HuH-7 (cell line): ENCODE measurements at regions not wholly inside any gene's neighbourhood (a gene's known extent, or its start where the extent isn't known, plus 50 kb on each side); places are given as distances from the start of the nearest gene placed in this dataset.
"Not testable (repeated sequence)": the region's sequence is repeated elsewhere in the genome, so short reads cannot be mapped to it uniquely, and the experiment has no call there.

Experiments
- DNase-seq: peaks from one replicate; pipeline ENCODE4 v3.0.0; 2011; ENCODE audit warnings: low spot score

DNA sequence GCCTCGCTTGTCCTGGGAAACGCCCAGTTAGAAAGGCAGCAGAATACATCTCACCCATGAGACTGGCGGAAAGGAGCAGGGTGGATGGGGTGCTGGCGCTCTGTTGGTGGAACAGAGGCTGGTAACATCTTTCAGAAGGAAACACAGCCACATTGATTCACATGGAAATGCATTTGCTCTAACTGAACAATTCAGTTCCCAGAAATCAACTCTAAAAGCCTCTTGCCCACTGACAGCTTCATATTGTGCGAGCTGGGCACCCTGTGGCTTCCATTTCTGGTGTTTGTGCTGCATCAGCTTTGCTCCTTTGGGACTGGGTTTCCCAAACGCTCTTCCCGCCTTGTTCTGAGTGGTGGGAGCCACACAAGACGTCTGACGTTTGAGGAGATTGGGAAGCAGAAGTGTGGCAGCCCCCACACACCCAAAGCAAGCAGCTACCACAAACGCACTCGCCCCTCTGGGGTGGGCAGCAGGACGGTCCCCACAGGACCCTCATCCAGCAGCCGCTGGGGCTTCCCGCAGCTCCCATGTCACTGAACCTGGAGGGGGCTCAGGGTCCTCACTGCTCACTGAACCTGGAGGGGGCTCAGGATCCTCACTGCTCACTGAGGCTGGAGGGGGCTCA lies 229.5 kb downstream of the ERMARD start:
- no peak for DNase-seq

DNA sequence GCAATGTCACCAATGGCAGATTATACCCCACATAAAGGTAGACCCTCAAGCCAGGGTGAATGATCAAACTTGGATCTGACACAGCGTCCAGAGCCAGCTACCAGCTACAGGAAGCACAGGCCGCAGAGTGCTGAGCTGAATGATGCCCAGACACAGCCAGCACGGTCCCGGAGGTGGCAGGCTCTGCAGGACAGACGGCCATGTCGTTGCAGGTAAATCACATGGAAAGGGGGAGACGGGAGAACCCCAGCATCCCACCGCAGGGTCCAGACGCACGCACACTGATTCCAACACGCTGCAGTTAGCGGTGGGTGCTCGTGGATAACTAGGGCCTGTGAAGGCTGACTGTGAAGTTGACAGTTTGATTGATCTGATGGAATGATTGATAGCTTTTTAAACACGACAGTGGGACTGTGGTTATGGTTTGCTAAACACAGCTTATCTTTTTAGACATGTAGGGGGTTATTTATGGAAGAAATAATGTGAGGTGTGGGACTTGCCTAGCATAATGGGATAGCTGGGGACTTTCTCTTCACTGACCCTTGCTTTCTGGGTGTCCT lies 228.5 kb downstream of the ERMARD start:
- DNase-seq: no peak

DNA sequence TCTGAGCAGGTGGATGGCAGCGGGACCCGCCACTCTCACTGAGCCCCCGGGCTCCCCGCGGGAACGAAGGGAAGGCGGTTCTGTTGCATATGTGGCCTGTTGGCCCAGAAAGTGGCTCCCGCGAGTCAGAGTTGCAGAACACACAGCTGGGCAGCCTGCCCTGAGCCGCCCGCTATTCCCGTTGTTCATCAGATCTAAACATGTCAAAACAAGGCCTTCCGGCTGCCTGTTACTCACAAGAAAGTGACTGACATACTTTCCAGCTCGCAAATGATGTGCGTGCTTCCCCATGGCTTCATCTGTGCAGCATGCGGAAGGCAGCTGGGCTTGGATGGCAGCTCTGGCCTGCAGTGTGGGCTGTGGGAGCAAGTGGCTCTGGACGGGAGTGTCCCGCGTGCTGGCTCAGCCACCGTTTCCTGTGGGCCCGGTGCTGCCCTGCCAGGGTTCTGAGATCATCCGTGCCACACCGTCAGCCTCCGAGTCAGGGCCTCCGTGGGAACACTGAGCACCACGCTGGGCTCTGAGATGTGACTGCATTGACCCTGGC lies 227.3 kb downstream of the ERMARD start:
- DNase-seq: no peak

DNA sequence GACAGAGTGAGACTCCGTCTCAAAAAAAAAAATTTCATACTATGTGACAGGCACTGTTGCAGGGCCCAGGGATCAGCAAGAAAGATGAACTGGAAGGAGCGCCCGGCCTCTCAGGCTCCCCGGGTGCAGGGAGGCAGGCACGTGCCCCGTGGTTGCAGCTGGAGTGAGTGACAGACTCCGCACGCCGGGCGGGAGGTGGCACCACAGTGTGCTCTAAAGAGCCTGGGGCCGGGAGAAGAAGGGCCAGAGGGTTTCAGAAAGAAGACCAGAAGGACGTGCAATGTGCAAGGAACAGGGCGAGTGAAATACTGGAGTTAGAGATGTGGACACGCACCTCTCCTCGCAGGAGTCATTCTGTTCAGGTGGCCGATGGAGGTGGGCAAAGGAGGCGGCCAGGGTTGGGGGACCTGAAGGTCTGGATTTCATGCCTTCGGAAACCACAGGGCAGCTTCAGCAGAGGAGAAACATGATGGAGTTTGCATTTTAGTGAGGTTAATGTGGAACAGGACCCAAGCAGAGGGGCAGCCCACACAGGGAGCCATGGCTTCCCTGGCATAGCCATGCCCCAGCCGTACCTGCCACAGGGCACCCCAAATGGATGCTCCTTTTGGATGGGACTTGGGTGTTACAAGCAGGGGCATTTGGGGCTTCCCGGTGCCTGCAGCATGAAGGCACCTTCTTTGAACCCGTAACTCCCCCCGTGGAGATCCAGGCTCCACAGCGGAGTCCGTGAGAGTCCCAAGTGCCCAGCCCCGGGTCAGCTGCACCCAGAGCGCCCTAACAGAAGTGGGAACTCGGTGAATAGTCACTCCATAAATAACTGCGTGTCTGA lies 226.2 kb downstream of the ERMARD start:
- no peak for DNase-seq

DNA sequence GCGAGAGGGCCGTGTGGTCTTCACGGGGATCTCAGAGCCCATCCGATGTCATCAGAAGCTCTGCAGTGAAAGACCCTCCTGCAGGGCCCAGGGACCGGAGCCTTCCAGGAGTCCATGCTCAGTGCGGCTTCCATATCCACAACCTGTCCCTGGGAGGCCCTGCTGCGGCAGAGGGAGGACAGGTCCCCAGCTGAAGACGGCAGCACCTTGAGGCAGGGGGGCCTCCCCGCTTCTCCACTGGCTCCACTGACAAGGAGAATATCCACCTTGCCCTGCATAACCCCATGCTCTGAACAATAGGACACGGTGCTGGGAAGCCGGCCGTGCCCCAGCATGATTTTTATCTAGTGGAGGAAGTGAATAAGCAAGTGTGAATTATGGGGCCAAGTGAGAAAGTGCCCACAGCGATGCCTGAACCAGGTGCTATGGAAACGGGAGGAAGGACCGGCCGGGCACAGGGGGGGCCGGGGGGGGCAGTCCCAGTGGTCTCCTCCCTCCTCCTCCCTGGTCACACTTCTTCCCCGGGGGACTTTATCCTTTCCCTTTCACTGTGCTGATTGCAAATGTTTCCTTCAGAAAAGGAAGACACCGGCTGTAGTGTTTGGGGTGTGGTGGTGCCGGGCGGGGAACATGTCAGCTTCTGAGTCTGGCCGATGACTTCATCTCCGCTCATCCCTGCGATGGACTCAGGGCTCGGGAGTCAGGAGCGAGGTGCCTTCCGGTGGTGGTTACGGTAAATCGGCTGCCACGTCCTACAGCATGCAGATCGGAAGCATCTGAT lies 225.1 kb downstream of the ERMARD start:
- DNase-seq: no peak

DNA sequence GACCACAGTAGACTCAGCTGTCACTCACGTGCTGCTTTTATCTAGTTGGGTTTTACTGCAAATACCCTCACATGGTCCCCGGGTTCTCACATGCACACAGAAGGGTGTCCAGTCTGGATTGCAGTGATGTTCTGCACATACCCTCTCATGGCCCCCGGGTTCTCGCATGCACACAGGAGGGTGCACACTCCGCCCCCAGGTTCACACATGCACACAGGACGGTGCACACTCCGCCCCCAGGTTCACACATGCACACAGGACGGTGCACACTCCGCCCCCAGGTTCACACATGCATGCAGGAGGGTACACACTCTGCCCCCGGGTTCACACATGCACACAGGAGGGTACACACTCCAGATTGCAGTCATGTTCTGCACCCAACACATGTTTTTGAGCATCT lies 224.3 kb downstream of the ERMARD start:
- DNase-seq: no peak

DNA sequence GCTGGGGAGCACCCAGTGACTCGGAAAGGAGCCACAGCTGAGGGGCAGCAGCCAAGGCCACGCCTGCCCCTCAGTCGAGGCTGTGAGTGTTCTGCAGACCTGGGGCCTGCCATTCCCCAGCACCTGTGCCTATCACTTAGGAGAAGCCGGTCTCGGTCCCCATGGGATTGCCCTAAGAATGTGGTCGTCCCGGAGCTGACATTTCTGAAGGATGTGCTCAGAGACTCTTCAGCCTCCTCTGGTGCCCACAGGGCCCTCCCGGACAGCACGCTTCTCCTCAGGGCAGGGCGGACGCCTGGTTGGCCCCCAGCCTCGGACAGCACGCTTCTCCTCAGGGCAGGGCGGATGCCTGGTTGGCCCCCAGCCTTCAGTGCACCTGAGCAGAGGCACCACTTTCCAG lies 223.9 kb downstream of the ERMARD start:
- no peak for DNase-seq

DNA sequence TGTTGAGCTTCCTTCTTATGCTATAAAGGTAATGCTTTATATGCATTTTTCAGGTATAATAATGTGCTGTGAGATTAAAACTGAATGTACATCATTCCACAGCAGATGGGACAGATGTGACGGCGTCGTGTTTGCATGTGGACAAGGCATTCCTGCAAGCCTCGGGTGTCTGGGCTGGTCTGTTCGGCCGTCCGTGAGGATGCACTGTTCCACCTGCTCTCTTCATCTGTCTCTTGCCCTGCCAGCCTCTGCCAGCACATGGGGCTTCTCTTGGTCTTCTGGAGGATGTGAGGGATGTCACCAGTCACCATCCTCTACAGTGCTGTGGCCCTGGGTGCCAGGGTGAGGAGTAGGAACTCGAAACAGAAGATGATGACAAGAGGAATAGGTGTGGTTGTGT lies 223.2 kb downstream of the ERMARD start:
- DNase-seq: no peak

DNA sequence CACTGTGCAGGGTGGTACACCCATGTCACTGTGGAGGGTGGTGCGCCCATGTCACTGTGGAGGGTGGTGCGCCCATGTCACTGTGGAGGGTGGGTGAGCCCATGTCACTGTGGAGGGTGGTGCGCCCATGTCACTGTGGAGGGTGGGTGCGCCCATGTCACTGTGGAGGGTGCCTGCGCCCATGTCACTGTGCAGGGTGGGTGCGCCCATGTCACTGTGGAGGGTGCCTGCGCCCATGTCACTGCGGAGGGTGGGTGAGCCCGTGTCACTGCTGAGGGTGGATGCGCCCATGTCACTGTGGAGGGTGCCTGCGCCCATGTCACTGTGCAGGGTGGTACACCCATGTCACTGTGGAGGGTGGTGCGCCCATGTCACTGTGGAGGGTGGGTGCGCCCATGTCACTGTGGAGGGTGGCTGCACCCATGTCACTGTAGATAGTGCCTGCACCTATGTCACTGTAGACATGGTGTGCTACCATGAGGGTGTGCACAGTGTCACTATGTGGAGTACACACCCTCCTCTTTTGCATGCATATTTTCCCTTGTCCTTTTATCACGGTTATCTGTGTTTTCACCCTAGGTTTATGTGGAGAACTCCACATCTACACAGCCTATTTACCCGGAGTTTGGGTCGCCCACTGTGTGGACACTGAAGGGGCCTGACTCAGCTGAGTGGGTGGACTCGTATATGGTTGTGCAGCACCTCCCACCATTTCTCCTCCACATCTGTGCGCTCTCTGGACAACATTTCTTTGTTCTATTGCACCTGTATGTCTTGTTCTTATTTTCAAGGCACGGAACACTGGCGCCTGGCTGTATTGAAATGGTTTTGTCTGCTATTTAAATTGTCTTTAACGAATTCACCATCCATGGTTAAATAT lies 222.4 kb downstream of the ERMARD start:
- DNase-seq: not testable (repeated sequence)

DNA sequence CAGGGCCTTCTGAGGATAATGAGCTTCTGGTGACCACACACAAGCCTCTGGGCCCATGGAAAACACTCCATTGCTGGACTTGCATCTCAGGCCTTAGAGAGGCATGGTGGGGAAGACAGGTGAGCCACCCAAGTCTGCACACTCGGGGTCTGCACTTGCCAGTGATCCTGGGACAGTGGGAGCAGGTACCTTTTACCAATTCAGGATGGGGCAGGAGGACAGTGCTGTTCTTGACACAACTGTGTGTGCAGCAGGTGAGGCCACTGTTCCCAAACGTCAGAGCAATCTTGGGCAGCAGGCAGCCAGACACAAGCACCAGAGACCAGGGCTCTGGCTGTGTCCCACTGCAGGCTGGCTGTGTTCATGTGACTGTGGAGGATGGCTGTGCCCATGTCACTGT lies 221.3 kb downstream of the ERMARD start:
- no peak for DNase-seq

DNA sequence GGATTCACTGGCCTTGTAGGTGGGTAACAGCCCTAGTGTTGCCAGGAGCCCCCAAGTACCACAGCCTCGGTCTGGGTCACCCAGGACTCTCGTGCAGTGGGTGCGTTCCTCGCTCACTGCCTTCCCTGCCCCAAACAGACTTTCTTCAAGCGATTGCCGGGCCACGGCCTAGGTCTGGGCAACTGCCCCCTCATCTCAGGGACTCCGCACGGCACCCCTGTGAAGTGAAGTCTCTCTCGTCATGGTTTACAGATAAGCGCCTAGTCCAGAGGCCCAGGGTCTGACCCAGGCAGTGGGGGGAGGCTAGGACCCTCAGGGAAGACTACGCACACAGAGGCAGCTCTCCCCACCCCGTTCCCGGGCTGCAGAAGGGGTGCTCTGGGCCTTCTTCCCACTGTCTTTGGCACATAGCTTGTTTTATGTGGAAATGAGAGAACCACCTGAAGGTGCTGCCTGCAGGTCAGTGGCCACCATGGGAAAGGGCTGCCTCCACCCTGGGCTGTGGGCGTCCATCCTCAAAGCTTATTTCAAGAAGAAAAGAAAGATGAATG lies 220.8 kb downstream of the ERMARD start:
- no peak for DNase-seq

DNA sequence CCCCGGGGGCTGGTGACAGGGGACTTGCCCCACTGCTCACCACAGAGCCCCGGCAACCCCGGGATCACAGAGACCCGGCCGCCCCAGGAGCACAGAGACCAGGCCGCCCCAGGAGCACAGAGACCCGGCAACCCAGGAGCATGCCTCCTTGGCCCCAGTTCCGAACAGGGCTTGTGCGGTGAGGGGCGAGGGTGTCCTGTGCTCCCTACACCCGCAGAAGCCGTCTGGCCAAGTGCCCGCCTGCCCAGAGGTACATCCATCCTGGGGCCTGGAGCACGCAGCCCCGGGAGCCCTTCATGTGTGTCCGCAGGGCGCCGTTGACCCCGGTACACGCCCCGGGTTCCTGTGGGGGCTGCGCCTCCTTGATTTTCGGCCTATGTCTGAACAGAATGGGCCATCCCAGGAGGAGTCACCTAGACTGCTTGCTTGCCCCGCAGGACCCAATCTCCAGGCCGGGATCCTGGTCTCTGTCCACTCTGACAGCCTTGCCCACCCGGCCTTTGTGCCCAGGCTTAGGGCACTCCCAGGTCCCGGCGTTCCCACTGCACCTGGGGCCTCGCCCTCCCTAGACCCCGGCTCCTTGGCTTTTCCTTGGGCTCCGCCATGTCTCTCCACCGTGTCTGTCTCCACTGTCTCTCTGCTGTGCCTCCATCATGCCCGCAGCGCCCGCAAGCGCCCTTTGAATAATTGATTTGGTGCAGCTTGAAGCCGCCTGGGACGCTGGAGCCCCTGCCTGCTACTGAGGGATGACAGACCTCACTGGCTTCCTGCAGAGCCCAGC lies 219.8 kb downstream of the ERMARD start:
- DNase-seq: no peak

DNA sequence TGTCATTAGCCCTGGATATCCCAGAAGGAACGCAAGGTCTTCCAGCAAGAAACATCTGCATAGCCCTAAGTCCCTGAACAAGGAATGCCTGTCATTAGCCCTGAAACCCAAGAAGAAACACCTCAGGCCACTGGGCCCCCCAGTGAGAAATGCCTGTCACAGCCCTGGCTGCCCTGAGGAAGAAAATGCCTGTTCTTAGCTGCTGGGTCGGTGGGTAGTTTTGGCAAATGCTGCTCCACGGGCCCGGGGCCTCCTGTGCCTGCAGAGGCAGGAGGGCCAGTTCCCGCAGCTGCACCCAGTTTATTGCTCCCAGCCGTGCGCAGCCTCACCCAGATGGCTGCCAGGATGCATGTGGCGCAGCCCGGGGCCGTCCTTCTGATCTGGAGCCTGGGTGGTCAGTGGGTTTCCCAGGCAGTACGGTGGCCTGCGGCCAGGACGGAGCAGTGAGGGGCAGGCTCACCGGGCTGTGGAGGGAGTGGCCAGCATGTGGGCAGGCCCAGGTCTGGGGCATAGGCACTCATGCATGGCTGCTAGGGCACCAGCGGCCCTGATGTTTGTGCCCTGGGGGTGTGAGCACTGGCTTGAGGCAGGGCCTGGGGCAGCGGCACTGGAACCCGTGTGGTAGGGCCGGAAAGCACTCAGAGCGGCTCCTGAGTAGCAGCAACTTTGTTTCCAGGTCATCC lies 219.0 kb downstream of the ERMARD start:
- DNase-seq: no peak

DNA sequence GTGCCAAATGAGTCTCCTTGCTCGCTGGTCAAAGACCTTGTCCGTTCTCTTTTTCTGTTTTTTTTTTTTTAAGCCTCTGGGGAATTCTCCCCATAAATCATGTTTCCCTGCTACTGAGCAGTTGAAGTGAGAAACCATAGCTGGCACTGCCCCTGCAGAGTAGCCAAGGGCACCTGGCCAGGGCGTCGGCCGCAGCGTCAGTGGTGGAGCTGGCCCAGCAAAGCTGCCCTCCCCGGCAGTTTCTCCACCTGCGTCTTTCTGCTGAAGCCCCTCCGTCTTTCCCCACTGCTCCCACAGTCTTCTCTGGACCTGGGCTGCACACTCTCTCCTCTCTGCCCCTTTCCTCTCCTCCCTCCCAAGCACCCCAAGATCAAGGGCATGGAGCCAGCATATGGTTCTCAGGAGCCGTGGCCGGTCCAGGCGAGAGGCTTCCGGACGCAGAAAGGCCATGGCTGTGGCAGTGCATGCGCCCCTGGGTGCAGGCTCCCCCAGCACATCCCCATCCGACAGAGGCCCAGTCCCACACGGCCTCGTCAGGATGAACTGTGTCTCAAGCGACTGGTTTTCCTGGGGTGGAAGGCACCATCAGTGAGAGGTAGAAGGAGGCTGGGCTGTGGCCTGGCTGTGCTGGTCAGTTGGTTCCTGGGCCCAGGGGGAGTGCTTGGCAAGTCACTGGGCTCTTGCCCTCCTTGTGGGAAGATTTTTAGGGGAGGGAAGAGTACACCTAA lies 218.1 kb downstream of the ERMARD start:
- no peak for DNase-seq

DNA sequence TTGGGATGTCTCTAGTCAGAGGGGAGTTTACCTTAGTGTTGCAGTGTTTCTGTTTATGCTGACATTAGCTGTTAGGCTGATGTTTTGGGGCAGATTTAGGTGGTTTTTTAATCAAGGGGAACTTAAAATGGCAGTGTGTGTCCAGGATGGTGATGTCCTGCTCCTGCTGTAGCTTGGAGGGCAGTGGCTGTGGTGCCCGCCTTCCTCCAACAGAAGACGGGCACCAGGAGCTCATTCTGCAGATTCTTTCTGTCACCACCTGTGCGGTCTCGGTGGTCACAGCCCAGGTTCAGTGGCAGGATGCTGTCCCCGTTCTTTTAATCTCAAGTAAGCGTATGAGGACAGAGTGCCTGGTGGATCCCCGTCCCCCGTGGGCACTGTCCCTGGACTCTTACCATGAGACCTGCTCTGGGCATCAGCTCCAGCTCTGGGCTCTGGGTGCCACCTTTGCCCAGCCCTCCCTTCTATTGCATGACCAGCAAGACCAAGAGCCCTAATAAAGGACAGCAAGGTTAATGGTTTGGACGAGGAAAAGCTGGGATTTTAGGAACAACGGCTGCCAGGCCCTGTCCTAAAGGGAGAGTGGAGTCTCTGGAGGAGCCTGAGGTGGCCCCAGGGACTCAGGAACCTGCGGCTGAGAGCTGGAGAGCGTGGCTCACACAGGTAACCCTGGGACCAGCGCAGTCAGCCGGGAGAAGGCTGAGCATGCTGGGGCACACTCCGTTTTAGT lies 217.3 kb downstream of the ERMARD start:
- DNase-seq: no peak

DNA sequence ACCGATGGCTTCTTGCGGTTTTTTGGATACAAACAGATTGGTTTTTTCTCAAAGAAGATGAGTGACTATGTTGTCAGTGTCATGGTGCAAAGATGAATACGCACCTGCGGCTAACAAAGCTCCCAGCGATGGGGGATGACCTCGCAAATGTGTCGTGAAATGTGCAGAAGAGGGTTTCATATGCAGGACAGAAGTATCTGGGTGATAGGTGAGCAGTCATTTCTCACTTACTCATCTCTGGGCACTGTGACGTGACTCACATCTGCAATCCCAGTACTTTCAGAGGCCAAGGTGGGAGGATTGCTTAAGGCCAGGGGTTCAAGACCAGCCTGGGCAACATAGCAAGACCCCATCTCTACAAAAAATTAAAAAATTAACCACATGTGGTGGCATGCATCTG lies 216.3 kb downstream of the ERMARD start:
- no peak for DNase-seq

DNA sequence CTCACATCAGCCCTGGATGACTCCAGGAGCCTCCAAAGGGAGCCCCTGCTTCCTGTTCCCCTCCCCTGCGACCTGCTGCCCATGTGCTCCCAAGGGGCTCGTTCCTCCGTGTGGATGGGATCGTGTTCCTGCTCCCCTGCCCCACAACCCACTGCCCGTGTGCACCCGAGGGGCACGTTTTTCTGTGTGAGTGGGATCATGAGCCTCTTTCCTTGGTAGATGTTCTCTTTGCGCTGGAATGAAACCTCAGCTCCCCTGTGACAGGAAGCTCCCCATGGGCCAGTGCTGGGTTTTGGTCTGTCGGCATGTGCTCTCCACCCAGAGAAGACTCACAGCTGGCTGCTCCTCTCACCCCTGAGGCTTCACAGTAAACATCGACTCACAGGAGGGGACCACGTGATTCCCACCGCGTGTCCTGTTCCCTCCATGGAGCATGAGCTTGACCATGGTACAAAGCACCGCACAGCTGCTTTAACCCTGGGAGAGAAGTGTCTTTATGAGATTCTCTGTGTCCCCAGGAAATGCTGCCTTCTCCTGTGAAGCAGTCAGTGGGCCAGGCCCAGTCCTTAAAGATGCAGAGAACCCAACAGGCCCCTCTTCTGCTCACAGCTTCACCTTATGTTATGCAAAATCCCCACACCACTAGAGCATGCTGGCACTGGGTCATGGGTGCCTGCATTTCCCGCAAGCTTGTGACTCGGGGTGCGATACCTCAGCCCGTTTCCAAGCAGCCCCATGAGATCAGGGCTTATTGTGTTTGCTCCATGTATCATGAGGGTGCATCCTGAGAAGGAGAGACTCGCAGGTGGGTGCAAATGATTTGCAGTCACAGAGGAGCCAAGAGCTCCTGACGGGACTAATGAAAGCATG lies 215.1 kb downstream of the ERMARD start:
- no peak for DNase-seq
